ENCODE measurements at regions not wholly inside any gene's neighbourhood (a gene's known extent, or its start where the extent isn't known, plus 50 kb on each side); places are given as distances from the start of the nearest gene placed in this dataset.

GRCh38 chr17:14946481-14946880 lies 318.6 kb downstream of the PMP22 start:
- no peak for TF ChIP-seq JUND (IDR thresholded peaks at IDR 0.05; ENCODE audit: borderline replicate concordance, low read depth, low read length)
- no peak for TF ChIP-seq JUND (tag; IDR thresholded peaks at IDR 0.05; ENCODE audit: borderline replicate concordance, low read depth, low read length)
- no peak for TF ChIP-seq E4F1 (CRISPR knock-in tag; IDR thresholded peaks at IDR 0.05; ENCODE audit: borderline replicate concordance)
- TF ChIP-seq KDM1A (IDR thresholded peaks at IDR 0.05), result no peak
- TF ChIP-seq JUNB (CRISPR knock-in tag; conservative IDR thresholded peaks at IDR 0.05), result no peak
- no peak for TF ChIP-seq CTCF (IDR thresholded peaks at IDR 0.05 in 2 of 3, conservative IDR thresholded peaks at IDR 0.05 in 1 of 3; ENCODE audit: insufficient read depth in 2 of 3, low read depth in 1 of 3, low read length in 3 of 3)
- TF ChIP-seq ZMIZ1 (IDR thresholded peaks at IDR 0.05; ENCODE audit: low read depth in 2 of 2, low read length in 2 of 2), result no peak
- no peak for TF ChIP-seq BACH1 (tag; IDR thresholded peaks at IDR 0.05)
- no peak for TF ChIP-seq CTBP1 (IDR thresholded peaks at IDR 0.05; ENCODE audit: borderline replicate concordance)
- no peak for TF ChIP-seq CBX3 (IDR thresholded peaks at IDR 0.05; ENCODE audit: borderline replicate concordance in 1 of 2, low read length in 2 of 2)
- no peak for TF ChIP-seq SUPT5H (IDR thresholded peaks at IDR 0.05)
- TF ChIP-seq NBN (IDR thresholded peaks at IDR 0.05; ENCODE audit: low read depth), result no peak
- TF ChIP-seq ARID1B (IDR thresholded peaks at IDR 0.05), result no peak
